ENCODE measurements at regions not wholly inside any gene's neighbourhood (a gene's known extent, or its start where the extent isn't known, plus 50 kb on each side); places are given as distances from the start of the nearest gene placed in this dataset.
"Not testable (repeated sequence)": the region's sequence is repeated elsewhere in the genome, so short reads cannot be mapped to it uniquely, and the experiment has no call there.

- Mint-ChIP-seq H3K36me3 (ENCODE audit: low read depth) (no peaks in the 10 kb centered on the region), H3K4me3 (no peak overlapping the region), H3K4me1 (no peaks in the 10 kb centered on the region), H3K27ac (no peak overlapping the region), H3K9me3 (no peaks in the 10 kb centered on the region), H3K27me3 (no peaks in the 10 kb centered on the region)
- no peak for ATAC-seq (ENCODE audit: low read depth)
- no peak for TF ChIP-seq CTCF (IDR thresholded peaks at IDR 0.05)
- ChIA-PET POLR2A (no interaction called here), CTCF (no interaction called here)
- no peak for DNase-seq
- intact Hi-C loops (cut with micrococcal nuclease): no loop called here
Observed at GRCh38 chr5:152650413-152650812, 245.3 kb upstream of the NMUR2 start.

- H3K4me1 Mint-ChIP-seq; H3K27me3 Mint-ChIP-seq; POLR2A ChIA-PET; H3K36me3 Mint-ChIP-seq (ENCODE audit: low read depth); DNase-seq; H3K4me3 Mint-ChIP-seq; H3K9me3 Mint-ChIP-seq; ATAC-seq (ENCODE audit: low read depth); H3K27ac Mint-ChIP-seq; intact Hi-C loops (cut with micrococcal nuclease); CTCF ChIA-PET: not testable (repeated sequence)
Observed at GRCh38 chr5:152659470-152659869, 254.4 kb upstream of the NMUR2 start.

- Mint-ChIP-seq H3K9me3 (no peaks in the 10 kb centered on the region), H3K27me3 (no peaks in the 10 kb centered on the region), H3K27ac (no peak overlapping the region), H3K36me3 (ENCODE audit: low read depth) (no peaks in the 10 kb centered on the region), H3K4me1 (no peaks in the 10 kb centered on the region), H3K4me3 (no peak overlapping the region)
- no peak for DNase-seq
- intact Hi-C loops (cut with micrococcal nuclease): no loop called here
- CTCF ChIA-PET: no interaction called here
- ATAC-seq (ENCODE audit: low read depth): no peak
- POLR2A ChIA-PET: no interaction called here
- no peak for TF ChIP-seq CTCF (IDR thresholded peaks at IDR 0.05)
Observed at GRCh38 chr5:152673601-152674000, 268.5 kb upstream of the NMUR2 start.

- ChIA-PET CTCF (no interaction called here), POLR2A (no interaction called here)
- no peaks in the 10 kb centered on the region for H3K36me3 Mint-ChIP-seq (ENCODE audit: low read depth)
- intact Hi-C loops (cut with micrococcal nuclease): no loop called here
- no peaks in the 10 kb centered on the region for H3K4me1 Mint-ChIP-seq
- no peaks in the 10 kb centered on the region for H3K9me3 Mint-ChIP-seq
- no peak for TF ChIP-seq CTCF (IDR thresholded peaks at IDR 0.05)
- ATAC-seq (ENCODE audit: low read depth): no peak
- H3K27ac Mint-ChIP-seq: no peak overlapping the region
- H3K27me3 Mint-ChIP-seq: no peaks in the 10 kb centered on the region
- no peak for DNase-seq
- H3K4me3 Mint-ChIP-seq: no peak overlapping the region
Observed at GRCh38 chr5:152674403-152674802, 269.3 kb upstream of the NMUR2 start.

GRCh38 chr5:152676196-152676595 lies 271.1 kb upstream of the NMUR2 start:
- Mint-ChIP-seq H3K4me3 (no peak overlapping the region), H3K9me3 (peaks cover under 1% of the 10 kb centered on the region), H3K27ac (no peak overlapping the region), H3K36me3 (ENCODE audit: low read depth) (no peaks in the 10 kb centered on the region), H3K27me3 (no peaks in the 10 kb centered on the region), H3K4me1 (no peaks in the 10 kb centered on the region)
- ATAC-seq (ENCODE audit: low read depth) (no peak), DNase-seq (no peak)
- TF ChIP-seq CTCF (IDR thresholded peaks at IDR 0.05): no peak
- CTCF ChIA-PET: no interaction called here
- POLR2A ChIA-PET: no interaction called here
- intact Hi-C loops (cut with micrococcal nuclease): no loop called here

GRCh38 chr5:152683205-152683604 lies 278.1 kb upstream of the NMUR2 start:
- Mint-ChIP-seq H3K4me3 (no peak overlapping the region), H3K9me3 (peaks cover 14% of the 10 kb centered on the region), H3K27me3 (no peaks in the 10 kb centered on the region), H3K4me1 (no peaks in the 10 kb centered on the region), H3K27ac (no peak overlapping the region), H3K36me3 (ENCODE audit: low read depth) (no peaks in the 10 kb centered on the region)
- ChIA-PET CTCF (no interaction called here), POLR2A (no interaction called here)
- ATAC-seq (ENCODE audit: low read depth): no peak
- intact Hi-C loops (cut with micrococcal nuclease): no loop called here
- no peak for DNase-seq
- no peak for TF ChIP-seq CTCF (IDR thresholded peaks at IDR 0.05)

All from activated B cell treated with CpG ODN at 0.5 μM for 24 hours (primary cell).